Nephron (organoid): ENCODE measurements at regions not wholly inside any gene's neighbourhood (a gene's known extent, or its start where the extent isn't known, plus 50 kb on each side); places are given as distances from the start of the nearest gene placed in this dataset.
A peak's percentile ranks its signal among the peaks of the same experiment; 100 is the strongest.

Experiments used
- H3K27ac Mint-ChIP-seq, 3 experiments: 2 replicates each; pipeline ENCODE4 v1.8.0; 2020; ENCODE audit warnings: mixed read lengths in 3 of 3, mild to moderate bottlenecking in 2 of 3, moderate library complexity in 1 of 3
- H3K27me3 Mint-ChIP-seq: 2 replicates; pipeline ENCODE4 v1.8.0; 2021; ENCODE audit warnings: low read depth, mild to moderate bottlenecking, moderate library complexity, mixed read lengths
- H3K36me3 Mint-ChIP-seq: 2 replicates; pipeline ENCODE4 v1.8.0; 2020; ENCODE audit warnings: low read depth, mixed read lengths
- H3K4me1 Mint-ChIP-seq: 2 replicates; pipeline ENCODE4 v1.8.0; 2020; ENCODE audit warnings: mixed read lengths
- H3K4me3 Mint-ChIP-seq, 3 experiments: 2 replicates each; pipeline ENCODE4 v1.8.0; 2020; ENCODE audit warnings: mild to moderate bottlenecking in 3 of 3, mixed read lengths in 3 of 3, moderate library complexity in 2 of 3
- H3K9me3 Mint-ChIP-seq: 2 replicates; pipeline ENCODE4 v1.8.0; 2020; ENCODE audit warnings: mixed read lengths
- TF ChIP-seq, protein P1 (sequence below), 3 experiments: fragments of 200-600 bp; sonication (generic); IDR thresholded peaks; one replicate each; pipeline ENCODE4 v1.5.0; 2021; ENCODE audit warnings: antibody characterized with exemption in 3 of 3; ENCODE audit not compliant: unreplicated experiment in 3 of 3

DNA sequence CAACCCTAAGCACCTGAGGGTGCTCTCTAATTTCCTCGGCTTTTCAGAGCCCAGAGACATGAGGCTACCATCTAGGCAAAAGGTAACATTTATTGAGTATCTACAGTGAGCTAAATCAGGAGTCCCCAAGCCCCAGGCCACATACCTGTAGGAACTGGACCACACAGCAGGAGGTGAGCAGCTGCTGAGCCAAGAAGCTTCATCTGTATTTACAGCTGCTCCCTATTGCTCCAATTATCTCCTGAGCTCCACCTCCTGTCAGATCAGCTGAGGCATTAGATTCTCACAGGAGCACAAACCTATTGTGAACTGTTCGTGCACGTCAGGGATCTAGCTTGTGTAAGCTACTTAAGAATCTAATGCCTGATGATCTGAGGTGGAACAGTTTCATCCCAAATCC lies 70.2 kb downstream of the RND3 start:
- no peaks in the 10 kb centered on the region for H3K36me3 Mint-ChIP-seq

DNA sequence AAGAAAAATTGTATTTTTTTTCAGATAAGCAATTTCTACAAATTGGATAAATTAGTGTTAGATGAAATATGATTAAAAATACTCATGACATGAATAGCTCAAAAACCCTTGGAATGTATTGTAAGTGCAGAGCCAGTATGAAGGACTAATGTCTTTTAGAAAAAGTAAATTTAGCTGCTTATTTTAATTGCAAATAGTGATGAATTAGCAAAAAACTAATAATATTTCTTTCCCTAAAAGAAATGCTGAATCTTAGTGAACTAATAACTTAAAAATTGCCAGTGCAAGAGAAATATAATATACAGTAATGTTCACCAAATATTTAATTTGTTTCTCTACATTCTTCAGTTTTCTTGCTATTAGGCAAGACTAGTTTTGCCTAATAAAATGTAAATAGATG lies 72.4 kb downstream of the RND3 start:
- no peaks in the 10 kb centered on the region for H3K27me3 Mint-ChIP-seq
- H3K4me3 Mint-ChIP-seq = no peak overlapping the region
- H3K4me1 Mint-ChIP-seq = peaks cover 31% of the 10 kb centered on the region
- H3K27ac Mint-ChIP-seq = no peak overlapping the region
- H3K9me3 Mint-ChIP-seq = no peaks in the 10 kb centered on the region
- no peaks in the 10 kb centered on the region for H3K36me3 Mint-ChIP-seq
- TF ChIP-seq, protein P1, sequence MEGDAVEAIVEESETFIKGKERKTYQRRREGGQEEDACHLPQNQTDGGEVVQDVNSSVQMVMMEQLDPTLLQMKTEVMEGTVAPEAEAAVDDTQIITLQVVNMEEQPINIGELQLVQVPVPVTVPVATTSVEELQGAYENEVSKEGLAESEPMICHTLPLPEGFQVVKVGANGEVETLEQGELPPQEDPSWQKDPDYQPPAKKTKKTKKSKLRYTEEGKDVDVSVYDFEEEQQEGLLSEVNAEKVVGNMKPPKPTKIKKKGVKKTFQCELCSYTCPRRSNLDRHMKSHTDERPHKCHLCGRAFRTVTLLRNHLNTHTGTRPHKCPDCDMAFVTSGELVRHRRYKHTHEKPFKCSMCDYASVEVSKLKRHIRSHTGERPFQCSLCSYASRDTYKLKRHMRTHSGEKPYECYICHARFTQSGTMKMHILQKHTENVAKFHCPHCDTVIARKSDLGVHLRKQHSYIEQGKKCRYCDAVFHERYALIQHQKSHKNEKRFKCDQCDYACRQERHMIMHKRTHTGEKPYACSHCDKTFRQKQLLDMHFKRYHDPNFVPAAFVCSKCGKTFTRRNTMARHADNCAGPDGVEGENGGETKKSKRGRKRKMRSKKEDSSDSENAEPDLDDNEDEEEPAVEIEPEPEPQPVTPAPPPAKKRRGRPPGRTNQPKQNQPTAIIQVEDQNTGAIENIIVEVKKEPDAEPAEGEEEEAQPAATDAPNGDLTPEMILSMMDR (IDR thresholded peaks at IDR 0.05; ENCODE audit: unreplicated experiment in 3 of 3) = no peak

More for the DNA sequence above, 70.2 kb downstream of the RND3 start:
- H3K4me3 Mint-ChIP-seq = no peak overlapping the region
- H3K9me3 Mint-ChIP-seq = no peaks in the 10 kb centered on the region
- no peaks in the 10 kb centered on the region for H3K27me3 Mint-ChIP-seq
- TF ChIP-seq, protein P1 (IDR thresholded peaks at IDR 0.05; ENCODE audit: unreplicated experiment in 3 of 3) = no peak
- peaks cover 27% of the 10 kb centered on the region for H3K4me1 Mint-ChIP-seq
- H3K27ac Mint-ChIP-seq = no peak overlapping the region

DNA sequence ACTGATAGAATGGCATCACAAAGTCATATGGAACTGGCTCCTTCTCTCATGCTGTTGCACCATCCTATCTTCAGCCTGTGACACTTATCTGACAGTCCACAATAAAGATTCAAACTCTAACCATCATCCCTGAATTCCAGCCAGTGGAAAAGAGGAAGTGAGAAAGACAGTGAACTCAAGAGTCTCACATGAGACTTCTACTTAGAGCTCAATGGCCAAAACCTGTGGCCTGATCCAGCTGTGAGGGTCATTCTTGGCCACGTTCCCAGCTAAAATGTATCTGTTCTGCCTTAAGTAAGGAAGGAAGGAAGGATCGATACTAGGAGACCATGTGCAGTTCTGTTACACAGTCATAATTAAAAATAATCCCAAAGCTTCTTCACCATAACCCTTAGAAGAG lies 73.6 kb downstream of the RND3 start:
- no peaks in the 10 kb centered on the region for H3K36me3 Mint-ChIP-seq

DNA sequence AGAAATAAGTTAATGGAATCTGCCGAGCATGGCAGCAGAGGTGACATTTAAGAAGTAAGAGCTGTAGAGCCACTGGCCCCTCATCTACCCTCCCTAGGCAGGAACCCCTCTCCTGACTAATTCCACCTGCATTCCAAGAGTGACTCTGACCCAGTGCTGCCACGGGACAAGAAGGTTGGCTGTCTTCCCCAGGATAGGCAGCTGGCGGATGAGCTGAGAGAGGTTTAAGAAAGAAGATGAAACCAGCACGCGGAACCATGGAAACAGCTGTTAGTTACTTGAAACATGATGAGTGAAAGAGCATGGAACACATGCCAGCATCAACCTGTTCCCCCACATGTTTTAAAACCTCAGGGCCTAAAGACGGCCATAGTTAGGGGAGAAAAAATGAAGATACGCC lies 74.1 kb downstream of the RND3 start:
- TF ChIP-seq, protein P1 (IDR thresholded peaks at IDR 0.05; ENCODE audit: unreplicated experiment in 3 of 3) = no peak
- Mint-ChIP-seq H3K4me3 (no peak overlapping the region), H3K4me1 (peaks cover 30% of the 10 kb centered on the region), H3K36me3 (no peaks in the 10 kb centered on the region), H3K27me3 (no peaks in the 10 kb centered on the region), H3K9me3 (no peaks in the 10 kb centered on the region), H3K27ac (peak overlapping the region in 1 of 3 experiments; percentile 16)

More for the DNA sequence above, 73.6 kb downstream of the RND3 start:
- H3K4me1 Mint-ChIP-seq = peaks cover 30% of the 10 kb centered on the region
- H3K27me3 Mint-ChIP-seq = no peaks in the 10 kb centered on the region
- TF ChIP-seq, protein P1 (IDR thresholded peaks at IDR 0.05; ENCODE audit: unreplicated experiment in 3 of 3) = no peak
- no peaks in the 10 kb centered on the region for H3K9me3 Mint-ChIP-seq
- no peak overlapping the region for H3K4me3 Mint-ChIP-seq
- H3K27ac Mint-ChIP-seq = peak overlapping the region in 1 of 3 experiments; percentile 51

DNA sequence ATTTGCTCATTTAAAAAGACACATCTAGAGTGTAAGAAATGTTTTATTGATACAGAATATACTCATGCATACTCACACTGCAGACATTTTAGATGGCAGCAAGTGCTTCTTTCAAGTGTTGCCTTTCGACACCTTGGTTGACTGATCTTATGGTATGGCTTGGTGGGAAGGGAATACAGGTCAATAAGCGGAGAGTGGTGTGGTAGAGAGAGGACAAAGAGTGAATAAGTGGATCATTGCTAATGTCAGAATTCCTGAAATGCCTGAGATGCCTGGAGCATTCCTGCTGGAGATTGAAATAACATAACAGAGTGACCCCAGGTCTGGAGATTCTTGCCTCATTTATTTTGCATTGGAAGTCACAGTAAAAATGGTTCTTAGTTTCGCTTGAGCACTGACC lies 76.7 kb downstream of the RND3 start:
- Mint-ChIP-seq H3K9me3 (no peaks in the 10 kb centered on the region), H3K27ac (peak overlapping the region; percentile 4 to 47 (median 10)), H3K27me3 (no peaks in the 10 kb centered on the region), H3K4me3 (no peak overlapping the region), H3K36me3 (no peaks in the 10 kb centered on the region), H3K4me1 (peaks cover 34% of the 10 kb centered on the region)
- TF ChIP-seq, protein P1 (IDR thresholded peaks at IDR 0.05; ENCODE audit: unreplicated experiment in 3 of 3) = no peak

DNA sequence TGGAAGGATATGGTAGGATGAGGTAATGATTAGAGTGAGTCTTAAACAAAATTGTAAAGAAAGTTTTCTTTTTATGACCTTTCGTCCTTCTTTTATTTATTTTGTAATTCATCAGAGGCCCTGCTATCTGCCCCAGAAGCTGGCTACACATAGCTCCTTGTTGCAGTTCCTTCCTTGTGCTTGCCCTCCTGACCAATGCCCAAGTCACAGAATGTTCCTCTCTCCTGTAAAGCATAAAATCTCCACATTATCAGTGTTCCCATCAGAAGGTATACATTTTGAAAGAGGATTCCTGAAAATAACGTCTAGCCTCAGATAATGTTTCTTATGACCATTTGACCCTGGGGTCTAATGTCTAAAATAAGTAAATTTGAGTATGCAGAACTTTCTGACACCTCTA lies 78.3 kb downstream of the RND3 start:
- Mint-ChIP-seq H3K36me3 (no peaks in the 10 kb centered on the region), H3K9me3 (no peaks in the 10 kb centered on the region), H3K27me3 (no peaks in the 10 kb centered on the region), H3K27ac (peak overlapping the region in 2 of 3 experiments; percentile 4 to 25), H3K4me1 (peaks cover 39% of the 10 kb centered on the region), H3K4me3 (no peak overlapping the region)
- TF ChIP-seq, protein P1 (IDR thresholded peaks at IDR 0.05; ENCODE audit: unreplicated experiment in 3 of 3) = no peak
